ENCODE measurements at regions not wholly inside any gene's neighbourhood (a gene's known extent, or its start where the extent isn't known, plus 50 kb on each side); places are given as distances from the start of the nearest gene placed in this dataset.

DNA sequence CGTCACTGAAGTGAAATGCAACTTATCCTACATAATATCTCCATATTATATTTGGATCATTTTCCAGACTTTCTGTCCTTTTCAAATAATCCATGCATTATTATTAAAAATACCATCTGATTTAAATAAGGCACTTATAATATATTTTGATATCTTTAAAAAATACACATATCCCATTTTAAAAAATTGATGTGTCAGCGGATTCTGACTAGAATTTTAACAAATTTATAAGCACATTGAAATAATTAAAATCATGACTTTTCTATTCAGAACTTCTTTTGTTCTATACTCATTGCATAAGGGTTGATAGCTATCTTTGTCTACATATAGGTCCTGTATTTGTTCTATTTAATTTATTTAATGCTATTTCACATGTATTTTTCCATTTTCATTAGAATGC lies 199.0 kb upstream of the DSEL start:
- DNase-seq: no peak

DNA sequence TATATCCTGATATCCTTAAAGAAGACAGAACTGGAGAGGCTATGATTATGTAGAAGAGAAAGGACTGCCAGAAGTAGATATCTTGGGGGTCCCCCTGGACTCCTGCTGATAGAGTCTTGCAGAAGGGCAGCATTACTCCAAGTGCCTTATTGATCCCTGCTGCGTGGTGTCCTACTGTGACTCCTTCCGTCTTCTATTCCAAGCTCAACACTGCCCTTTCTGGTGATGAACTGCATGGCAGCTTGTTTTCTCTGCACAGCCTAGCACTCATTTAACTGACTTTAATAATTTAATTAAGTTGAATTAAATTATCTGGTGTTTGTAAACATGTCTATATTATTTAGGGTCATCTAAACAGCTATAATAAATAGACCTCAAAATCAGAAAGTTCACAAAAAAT lies 194.1 kb upstream of the DSEL start:
- no peak for DNase-seq

DNA sequence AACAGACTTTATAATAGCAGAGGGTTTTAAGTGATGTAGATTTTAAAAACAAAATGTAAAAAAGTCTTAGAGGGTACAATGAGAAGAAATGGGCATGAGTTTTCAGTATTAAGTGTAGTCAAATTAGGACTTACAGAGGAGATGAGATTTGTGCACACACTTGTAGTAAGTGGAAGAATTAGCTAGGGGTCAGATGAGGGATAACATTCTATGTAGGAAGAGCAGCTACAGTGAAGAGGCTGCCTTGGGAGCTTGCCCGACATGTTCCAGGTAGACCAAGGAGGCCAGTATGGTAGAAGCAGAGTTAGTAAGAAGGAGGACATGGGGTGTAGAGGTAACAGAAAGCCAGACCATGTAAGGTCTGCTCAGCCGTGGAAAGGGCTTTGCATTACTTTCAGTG lies 189.2 kb upstream of the DSEL start:
- no peak for DNase-seq

DNA sequence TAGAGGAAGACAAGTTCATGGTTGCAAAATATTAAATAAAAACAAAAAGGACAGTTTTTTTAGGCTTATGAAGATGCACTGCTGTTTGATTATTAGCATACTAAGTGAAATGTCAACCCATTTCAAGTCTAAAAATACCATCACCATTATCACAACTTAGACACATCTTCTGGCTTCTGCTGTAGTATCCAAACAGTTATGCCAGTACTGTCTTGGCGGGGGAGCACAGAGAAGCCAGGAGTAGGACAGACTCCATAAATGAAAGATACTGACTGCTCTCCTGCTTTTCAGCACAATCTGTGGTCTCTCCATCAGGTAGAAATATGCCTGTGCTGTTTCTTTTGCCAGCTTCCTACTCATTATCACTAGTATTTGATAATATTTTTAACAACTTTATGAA lies 179.2 kb upstream of the DSEL start:
- no peak for DNase-seq

DNA sequence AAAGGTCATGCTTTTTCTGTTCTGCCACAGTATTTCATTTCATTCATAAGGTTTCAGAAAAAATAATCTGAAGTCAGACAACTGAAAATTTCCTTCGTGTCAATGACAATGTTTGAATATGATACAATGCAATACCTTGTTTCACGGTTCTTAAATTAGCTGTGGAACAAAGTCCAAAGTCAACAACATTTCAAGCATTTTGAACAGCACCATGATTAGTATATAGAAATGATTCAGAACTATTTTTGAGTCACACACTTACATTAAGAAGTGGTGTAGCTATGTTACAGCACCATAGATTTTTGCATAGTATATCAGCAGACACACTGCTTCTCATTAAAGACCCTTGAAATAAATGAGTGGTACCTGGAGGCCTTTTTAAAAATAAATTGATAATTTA lies 178.3 kb upstream of the DSEL start:
- DNase-seq: no peak

DNA sequence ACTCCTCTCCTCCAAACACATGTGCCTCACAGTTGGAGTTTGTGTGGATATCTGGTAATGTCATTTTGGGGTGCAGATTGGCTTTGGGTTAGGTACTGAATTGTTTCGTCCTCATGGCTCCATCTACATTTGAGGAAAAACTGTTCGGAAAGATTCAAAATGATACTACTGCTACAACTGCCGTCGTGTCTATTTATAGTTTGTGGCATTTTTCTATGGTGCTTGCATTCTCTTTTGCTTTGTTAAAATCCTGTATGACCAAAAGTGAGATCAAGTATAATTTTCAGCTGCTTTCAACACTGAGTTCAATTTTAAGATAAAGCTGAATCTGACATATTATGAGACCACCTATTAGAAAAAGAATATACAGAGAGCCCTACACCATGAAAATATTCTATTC lies 176.3 kb upstream of the DSEL start:
- no peak for DNase-seq

DNA sequence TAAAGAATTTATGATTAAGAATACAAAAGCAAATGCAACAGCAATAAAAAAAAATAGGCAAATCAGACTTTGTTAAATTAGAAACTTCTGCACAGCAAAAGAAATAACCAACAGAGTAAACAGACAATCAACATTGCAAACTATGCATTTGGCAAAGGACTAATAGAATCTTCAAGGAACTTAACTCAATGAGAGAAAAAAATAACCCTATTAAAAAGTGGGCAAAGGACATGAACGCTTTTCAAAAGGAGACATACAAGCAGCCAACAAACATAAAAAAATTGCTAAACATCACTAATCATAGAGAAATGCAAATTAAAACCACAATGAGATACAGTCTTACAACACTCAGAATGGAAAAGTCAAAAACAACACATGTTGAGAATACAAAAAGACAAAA lies 166.0 kb upstream of the DSEL start:
- DNase-seq: no peak

DNA sequence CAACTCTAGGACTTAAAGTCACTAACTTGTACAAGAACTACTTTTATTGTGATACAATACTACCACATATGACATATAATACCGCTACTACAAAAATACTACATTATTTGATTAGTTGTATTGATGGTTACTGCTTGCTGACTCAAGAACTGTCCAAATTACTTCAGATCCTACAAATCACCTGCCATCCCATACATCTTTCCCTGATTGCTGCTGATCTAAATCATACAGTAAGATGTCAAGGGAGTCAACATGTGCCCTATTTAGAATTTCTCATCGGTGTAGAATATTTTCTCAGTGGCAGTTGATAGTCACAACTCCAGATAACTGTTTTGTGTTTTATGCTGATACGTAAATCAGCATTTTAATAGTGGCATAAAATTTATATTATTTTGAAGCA lies 161.0 kb upstream of the DSEL start:
- DNase-seq: no peak

DNA sequence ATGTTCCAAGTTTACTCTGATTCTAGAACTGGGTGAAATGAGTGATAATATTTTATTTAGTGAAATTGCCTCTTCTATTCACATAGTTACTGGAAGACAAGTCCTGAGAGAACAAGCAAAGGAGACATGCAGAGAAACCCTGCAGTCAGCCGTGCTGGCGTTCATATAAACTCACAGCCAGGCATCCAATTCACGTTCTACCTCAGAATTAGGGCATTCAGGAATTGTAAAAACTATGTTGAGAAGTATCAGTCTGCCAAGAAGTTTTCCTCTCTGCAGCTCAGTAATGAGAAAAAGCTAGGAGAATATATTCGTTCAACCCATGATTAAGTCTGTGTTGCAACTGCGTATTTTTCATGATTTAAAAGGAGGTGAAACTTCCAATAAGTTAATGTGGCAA lies 156.2 kb upstream of the DSEL start:
- no peak for DNase-seq

DNA sequence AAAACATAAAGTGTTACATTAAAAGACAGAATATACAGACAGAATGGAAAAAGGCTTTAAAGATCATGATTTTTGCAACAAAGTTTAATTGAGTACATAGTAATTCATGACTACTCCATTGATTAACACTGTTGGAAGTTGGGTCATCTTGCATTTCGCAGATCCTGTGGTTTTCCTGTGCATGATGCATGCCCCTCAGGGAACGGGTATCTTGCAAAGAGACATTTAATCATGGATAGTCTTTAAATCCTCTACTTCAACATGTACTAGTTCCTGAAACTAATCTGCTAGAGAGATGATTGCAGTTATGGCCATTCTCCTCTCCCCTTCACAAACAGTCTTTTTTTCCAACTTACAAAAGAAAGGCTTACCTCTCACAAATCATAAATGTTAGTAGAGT lies 155.6 kb upstream of the DSEL start:
- no peak for DNase-seq

DNA sequence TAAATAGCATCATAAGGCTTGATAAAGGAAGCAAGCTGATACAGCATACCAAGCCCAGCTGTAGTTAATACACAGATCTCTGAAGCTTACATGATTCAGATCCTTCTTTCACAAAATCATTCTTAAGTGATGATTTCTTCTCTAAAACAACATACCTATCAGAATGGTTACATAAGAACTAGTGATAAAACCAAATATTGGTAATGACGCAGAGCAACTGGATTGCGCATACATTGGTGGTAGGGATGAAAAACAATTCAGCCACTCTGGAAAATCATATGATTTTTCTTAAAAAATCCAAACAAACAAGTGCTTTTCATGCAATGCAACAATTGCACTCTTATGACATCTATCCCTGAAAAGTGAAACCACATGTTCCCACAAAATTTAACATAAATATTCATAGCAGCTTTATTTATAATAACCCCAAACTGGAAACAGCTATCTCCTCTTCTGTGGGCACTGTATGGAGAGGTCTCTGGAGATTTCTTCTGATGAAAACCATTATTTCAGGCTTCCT lies 153.6 kb upstream of the DSEL start:
- no peak for DNase-seq

DNA sequence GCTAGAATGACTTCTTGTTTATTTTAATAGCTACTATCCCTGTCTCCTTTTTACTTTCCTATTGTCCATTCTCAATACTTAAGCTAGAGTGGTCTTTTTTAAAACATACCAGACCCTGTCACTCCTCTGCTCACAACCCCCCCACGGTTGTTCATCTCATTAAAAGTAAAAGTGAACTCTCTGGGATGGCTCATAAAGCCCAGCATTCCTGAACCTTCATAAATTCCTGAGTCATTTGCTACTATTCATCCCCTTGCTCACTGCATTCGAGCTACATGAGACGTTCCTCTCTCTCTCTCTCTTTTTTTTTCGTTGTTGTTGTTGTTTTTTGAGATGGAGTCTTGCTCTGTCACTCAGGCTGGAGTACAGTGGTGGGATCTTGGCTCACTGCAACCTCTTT lies 148.7 kb upstream of the DSEL start:
- DNase-seq: no peak

DNA sequence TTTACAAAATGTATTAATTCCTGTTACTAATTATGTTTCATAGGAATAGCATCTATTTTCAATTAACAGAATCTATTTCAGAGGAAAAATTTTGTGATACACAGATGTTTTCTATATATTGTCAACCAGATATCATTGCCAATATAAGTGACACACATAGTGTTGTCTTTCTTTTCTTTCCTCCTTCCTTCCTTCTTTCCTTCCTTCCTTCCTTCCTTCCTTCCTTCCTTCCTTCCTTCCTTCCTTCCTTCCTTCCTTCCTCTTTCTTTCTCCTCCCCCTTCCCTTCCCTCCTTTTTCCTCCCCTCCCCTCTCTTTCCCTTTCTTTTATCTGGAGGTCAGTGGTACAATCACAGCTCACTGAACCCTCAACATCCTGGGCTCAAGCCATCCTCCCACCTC lies 146.5 kb upstream of the DSEL start:
- no peak for DNase-seq

DNA sequence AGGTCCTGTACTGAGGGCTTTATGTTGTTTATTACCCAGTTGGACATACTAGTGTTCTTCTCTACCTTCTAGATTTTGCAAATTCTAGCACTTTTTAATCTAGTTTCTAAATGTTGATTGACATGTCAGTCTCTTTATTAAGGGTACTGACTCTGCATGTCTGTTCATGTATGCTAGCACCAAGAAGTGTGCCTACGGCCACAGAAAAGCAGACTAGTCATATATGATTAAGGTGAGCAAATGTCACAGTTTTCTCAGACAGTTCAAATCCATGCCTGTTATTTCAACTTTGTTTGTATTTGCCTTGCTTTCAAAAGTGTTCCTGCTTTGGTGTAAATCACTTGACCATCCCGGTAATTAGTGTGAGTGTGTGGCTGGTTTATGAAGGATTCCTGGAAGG lies 145.0 kb upstream of the DSEL start:
- no peak for DNase-seq

DNA sequence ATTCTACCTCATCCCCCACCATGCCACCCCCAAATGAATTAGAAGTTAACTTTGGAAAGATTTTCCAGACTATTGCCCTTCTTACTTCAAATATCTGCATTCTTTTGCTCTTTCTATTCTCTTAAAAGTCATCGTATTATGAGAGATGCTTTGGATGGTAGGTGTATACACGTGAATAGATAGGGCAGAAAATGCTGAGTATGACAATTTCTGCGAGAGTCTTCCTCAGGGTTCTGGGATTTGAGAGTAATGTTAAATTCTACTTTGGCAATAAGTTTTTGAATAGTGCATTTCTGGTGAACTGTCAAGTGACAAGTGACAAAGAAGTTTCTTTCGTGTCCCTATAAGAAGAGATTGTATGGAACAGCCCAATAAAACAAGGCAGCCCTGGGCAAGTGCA lies 137.6 kb upstream of the DSEL start:
- DNase-seq: no peak

DNA sequence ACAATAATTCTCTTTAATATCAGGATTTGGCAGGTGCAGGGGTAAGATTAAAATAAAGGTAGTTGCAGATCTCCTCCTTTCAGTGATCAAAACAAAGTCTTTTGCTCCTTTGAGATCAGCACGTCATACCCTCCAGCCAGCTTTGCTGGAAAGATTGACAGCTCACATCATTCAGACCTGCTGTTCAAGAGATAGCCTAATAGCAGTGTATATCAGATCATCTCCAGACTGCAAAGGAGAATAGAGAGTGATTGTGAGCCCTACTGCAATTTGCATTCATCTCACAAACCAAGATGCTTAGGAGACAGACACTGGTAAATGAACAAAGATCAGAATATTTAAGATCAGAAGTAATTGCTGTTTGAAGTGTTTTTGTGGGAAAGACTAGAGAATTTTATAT lies 135.8 kb upstream of the DSEL start:
- no peak for DNase-seq

DNA sequence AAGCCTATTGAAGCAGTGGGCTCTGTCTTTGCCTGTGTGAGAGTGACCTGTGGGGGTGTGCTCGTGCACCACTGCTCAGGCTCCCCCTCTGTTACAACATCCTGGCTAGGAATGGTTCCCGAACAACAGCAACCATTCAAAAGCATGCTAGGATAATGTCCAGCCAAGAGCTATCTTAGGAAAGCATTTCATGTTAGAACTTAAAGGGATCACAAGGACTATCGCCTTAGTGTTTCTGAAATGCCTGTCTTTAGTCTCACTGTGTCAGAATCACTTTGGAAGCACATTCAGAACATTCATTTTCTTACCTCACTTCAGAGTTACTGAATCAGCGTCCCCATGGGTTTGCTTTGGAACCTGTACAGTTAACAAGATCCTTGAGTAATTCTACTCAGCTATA lies 134.9 kb upstream of the DSEL start:
- DNase-seq: no peak

DNA sequence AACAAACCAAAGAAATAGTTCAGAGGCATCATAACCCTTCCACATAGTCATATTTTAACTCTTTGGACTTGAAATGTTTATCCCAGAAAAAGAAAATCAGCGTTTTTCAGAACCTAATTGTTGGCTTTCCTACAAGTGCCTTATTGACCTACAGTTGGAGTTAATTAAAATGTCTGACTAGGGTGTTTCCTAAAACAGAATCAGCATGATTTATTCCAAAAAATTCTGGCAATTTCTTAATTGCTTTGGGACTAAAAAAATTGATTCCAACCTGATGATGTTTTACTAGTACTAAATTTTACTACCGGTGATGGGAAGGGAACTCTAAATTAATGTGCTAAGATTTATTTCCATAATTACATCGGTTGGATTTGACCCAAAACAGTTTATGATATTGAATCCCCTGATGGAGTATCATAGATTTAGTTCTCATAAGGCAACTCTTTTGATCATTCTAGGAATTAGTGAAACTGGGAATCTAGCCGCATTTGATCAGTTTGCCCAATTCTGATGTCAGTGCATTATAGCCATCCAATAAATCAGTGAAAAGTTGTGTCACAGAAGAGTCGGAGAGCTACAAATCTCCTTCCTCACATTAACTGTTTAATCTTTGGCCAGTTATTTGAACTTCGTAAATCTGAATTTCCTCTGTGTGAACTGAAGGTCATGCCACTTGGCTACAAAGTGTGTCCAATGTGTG lies 134.3 kb upstream of the DSEL start:
- no peak for DNase-seq

DNA sequence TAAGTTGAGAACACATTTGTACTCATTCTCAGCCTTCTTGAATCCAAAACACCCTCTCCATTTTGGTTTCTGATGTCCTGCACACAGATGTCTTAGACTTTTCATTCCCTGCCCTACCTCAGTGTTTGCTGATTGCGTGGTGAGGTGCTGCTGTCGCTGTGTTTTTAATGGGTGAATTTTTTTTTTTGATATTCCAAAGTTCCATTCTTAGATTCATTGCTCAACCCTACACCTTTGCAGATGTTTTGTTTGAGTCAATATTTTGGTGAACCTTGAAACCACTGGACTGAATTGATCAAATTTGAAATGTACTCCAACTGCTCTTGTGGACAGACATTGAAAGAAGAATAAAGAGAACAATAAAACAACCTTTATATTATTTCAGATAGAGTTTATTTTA lies 130.4 kb upstream of the DSEL start:
- DNase-seq: no peak

DNA sequence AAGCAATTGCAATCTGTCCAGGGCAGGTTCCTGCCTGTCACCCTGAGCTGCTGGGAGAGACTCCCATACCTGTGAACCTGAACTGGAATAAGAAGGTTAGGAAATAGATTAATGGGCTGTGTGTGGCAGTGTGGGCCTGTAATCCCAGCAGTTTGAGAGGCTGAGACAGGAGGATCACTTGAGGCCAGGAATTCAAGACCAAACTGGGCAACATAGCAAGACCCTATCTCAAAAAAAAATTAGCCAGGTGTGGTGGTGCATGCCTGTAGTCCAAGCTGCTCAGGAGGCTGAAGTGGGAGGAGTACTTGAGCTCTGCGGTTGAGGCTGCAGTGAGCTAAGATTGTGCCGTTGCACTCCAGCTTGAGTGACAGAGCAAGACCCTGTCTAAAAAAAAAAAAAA lies 127.7 kb upstream of the DSEL start:
- no peak for DNase-seq

DNA sequence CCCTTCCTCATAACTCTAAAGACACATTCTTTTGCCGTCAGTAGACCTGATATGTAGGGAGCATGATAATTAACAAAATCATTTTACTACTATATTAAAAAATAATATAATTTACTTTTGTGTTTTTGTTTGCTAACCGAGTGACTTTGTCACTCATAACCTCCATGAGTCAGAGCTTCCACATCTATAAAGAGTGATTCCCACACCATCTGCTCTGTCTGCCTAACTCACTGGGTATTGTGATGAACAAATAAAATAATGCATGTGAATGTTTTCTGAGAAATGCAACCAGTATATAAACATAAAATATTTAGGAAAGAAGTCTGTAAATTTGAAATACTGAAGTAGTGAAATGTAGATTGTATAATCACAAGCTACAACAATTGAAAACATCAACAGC lies 123.4 kb upstream of the DSEL start:
- no peak for DNase-seq

DNA sequence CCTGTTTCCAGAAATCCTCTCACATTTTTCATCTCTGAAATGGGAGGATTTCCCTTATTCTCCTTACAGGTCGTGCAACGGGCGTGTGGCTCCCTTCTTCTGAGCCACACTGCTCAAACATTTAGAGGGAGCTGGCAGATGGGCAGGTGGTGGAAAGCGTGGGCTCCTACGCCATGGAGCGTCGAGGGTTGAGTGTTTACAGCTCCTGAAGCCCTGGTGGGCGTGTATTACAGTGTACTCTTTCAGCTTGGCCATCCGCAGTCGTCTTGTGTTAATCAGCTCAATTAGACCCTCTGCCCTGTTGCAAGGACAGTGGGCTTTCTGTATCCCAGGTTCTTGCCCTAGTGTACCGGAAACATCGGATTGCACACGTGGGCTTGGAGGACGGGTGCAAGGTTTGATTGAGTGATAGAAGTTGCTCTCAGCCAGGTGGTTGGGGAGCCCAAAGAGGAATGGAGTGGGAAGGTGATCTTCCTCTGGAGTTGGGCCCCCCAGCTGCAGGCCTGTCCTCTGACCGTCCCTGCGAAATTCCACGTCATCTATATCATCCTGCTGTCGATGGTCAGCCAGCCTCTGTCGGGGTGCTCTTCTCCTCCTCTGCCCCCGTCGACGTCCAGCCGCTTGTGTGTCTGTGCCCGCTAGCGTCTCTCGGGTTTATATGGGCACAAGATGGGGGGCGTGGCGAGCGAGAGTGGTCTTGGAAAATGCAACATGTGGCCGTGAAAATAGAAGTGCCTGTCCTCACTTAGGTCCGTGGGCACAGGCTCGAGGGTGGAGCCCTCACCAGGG lies 120.3 kb upstream of the DSEL start:
- no peak for DNase-seq

DNA sequence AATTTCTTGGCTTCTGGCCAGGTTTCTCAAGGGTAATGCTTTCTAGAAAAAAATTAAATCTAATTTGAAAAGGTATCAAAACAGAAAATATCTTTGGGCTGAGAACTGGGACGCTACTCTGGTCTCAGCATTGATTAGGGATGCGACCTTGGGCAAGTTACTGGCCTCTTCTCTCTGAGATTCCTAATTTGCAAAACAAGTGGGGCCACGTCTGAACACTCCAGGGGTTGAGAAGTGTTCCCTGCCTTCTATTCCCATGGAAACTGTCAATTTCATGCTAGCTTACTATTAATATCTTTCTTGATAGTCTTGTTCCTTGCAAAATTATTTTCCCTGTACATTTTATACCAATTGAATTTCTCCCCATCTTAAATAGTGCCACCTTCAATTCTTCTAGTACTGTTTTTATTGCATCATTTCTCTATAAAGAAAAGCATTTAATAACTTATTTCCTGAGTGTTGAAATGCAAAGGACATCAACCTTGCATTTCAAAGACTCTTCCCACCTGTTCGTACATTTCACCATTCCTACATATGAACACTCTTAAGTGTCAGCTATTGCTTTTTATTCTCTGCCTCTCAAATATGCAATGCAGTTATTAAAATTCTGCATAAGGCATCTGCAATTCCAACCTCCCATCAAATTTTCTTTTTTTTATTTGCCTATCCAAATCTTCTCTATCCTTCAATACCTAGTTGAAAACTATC lies 118.3 kb upstream of the DSEL start:
- DNase-seq: no peak

DNA sequence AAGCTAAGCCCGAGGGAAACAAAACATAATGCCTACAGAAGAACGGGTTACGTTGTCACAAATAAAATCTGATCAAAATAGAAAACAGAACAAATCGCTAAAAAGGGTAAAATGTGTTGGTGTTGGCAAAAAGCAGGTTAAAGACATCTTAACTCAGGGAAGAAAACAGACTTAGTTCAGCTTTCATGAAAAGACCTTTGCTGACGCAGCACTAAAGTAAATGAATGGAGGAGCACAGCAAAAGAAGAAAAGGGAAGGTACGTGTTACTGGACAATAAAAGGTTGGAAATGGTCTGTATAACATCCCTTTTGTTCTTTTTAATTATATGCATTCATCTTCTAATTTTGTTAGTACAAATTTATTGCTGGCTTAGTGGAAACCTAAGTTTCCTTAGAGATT lies 117.4 kb upstream of the DSEL start:
- no peak for DNase-seq

All from stimulated activated CD4-positive, alpha-beta T cell treated with anti-CD3 and anti-CD28 coated beads, Interleukin-2, amount 100 ng/mL, for 24 hours (primary cell).